Fibroblast of peridontal ligament (primary cell): ENCODE measurements at regions not wholly inside any gene's neighbourhood (a gene's known extent, or its start where the extent isn't known, plus 50 kb on each side); places are given as distances from the start of the nearest gene placed in this dataset.
A peak's percentile ranks its signal among the peaks of the same experiment; 100 is the strongest.
"Not testable (repeated sequence)": the region's sequence is repeated elsewhere in the genome, so short reads cannot be mapped to it uniquely, and the experiment has no call there.

Experiments
- DNase-seq: peaks from one replicate; pipeline ENCODE4 v3.0.0-alpha.2; 2010; ENCODE audit errors: extremely low read depth

GRCh38 chr11:71182791-71183677 is 69.3 kb downstream of the SHANK2 start:
- no peak for DNase-seq

GRCh38 chr11:71181566-71181965 is 70.8 kb downstream of the SHANK2 start:
- no peak for DNase-seq

- no peak for DNase-seq
Measured at GRCh38 chr11:71180694-71181470, 71.5 kb downstream of the SHANK2 start.

GRCh38 chr11:71179877-71180605 is 72.3 kb downstream of the SHANK2 start:
- no peak for DNase-seq

GRCh38 chr11:71178076-71178475 is 74.3 kb downstream of the SHANK2 start:
- peak; percentile 18 for DNase-seq

- DNase-seq: peak; percentile 19
Measured at GRCh38 chr11:71176812-71177211, 75.6 kb downstream of the SHANK2 start.

- no peak for DNase-seq
Measured at GRCh38 chr11:71173709-71174108, 78.7 kb downstream of the SHANK2 start.

GRCh38 chr11:71172680-71173079 is 79.7 kb downstream of the SHANK2 start:
- DNase-seq: no peak

- no peak for DNase-seq
Measured at GRCh38 chr11:71171576-71171975, 80.8 kb downstream of the SHANK2 start.

GRCh38 chr11:71170624-71171423 is 81.6 kb downstream of the SHANK2 start:
- no peak for DNase-seq

- DNase-seq: no peak
Measured at GRCh38 chr11:71169313-71169712, 83.1 kb downstream of the SHANK2 start.

- not testable (repeated sequence) for DNase-seq
Measured at GRCh38 chr11:71167814-71168213, 84.6 kb downstream of the SHANK2 start.

- DNase-seq: no peak
Measured at GRCh38 chr11:71165771-71166170, 86.6 kb downstream of the SHANK2 start.

GRCh38 chr11:71164621-71165020 is 87.8 kb downstream of the SHANK2 start:
- no peak for DNase-seq

GRCh38 chr11:71164186-71164585 is 88.2 kb downstream of the SHANK2 start:
- DNase-seq: no peak

- no peak for DNase-seq
Measured at GRCh38 chr11:71163371-71163770, 89.0 kb downstream of the SHANK2 start.

- DNase-seq: no peak
Measured at GRCh38 chr11:71158936-71159335, 93.4 kb downstream of the SHANK2 start.

GRCh38 chr11:71157676-71158075 is 94.7 kb downstream of the SHANK2 start:
- DNase-seq: not testable (repeated sequence)

GRCh38 chr11:71156301-71156700 is 96.1 kb downstream of the SHANK2 start:
- DNase-seq: no peak

- DNase-seq: no peak
Measured at GRCh38 chr11:71155846-71156245, 96.5 kb downstream of the SHANK2 start.

- no peak for DNase-seq
Measured at GRCh38 chr11:71154261-71154805, 98.0 kb downstream of the SHANK2 start.
